MM.1S (cell line): ENCODE measurements at regions not wholly inside any gene's neighbourhood (a gene's known extent, or its start where the extent isn't known, plus 50 kb on each side); places are given as distances from the start of the nearest gene placed in this dataset.
"Not testable (repeated sequence)": the region's sequence is repeated elsewhere in the genome, so short reads cannot be mapped to it uniquely, and the experiment has no call there.

Experiments used
- DNase-seq: peaks from one replicate; pipeline ENCODE4 v3.0.0-alpha.2; 2015
- H2AFZ ChIP-seq: fragments of 300-600 bp; sonication (generic); 2 replicates; pipeline ENCODE4 v1.6.0; 2016; ENCODE audit warnings: antibody characterized with exemption, low read length
- H3F3A ChIP-seq: fragments of 300-600 bp; sonication (generic); 2 replicates; pipeline ENCODE4 v1.6.1; 2016; ENCODE audit warnings: mild to moderate bottlenecking, antibody characterized with exemption, low read length, moderate library complexity, mixed read lengths; ENCODE audit not compliant: insufficient read depth
- H3K27ac ChIP-seq: fragments of 300-600 bp; sonication (generic); 2 replicates; pipeline ENCODE4 v1.5.1; 2016; ENCODE audit warnings: mild to moderate bottlenecking, low read length
- H3K27me3 ChIP-seq: fragments of 300-600 bp; sonication (generic); replicated peaks from 2 replicates; pipeline ENCODE4 v1.6.0; 2016; ENCODE audit warnings: low read length; ENCODE audit not compliant: insufficient read depth
- H3K36me3 ChIP-seq: fragments of 300-600 bp; sonication (generic); replicated peaks from 2 replicates; pipeline ENCODE4 v1.6.1; 2016; ENCODE audit warnings: mild to moderate bottlenecking, low read length, mixed read lengths; ENCODE audit not compliant: insufficient read depth
- H3K4me1 ChIP-seq: fragments of 300-600 bp; sonication (generic); 2 replicates; pipeline ENCODE4 v1.6.1; 2016; ENCODE audit warnings: low read length, mixed read lengths
- H3K4me2 ChIP-seq: fragments of 300-600 bp; sonication (generic); 2 replicates; pipeline ENCODE4 v1.6.0; 2016; ENCODE audit warnings: low read depth, low read length
- H3K4me3 ChIP-seq: fragments of 300-600 bp; sonication (generic); 2 replicates; pipeline ENCODE4 v1.5.1; 2016; ENCODE audit warnings: low read length, mixed read lengths
- H3K79me2 ChIP-seq: fragments of 300-600 bp; sonication (generic); 2 replicates; pipeline ENCODE4 v1.6.1; 2016; ENCODE audit warnings: mixed run types, low read length, mixed read lengths
- H3K9ac ChIP-seq: fragments of 300-600 bp; sonication (generic); 2 replicates; pipeline ENCODE4 v1.6.1; 2016; ENCODE audit warnings: low read length, mixed read lengths
- H3K9me2 ChIP-seq: fragments of 300-600 bp; sonication (generic); replicated peaks from 2 replicates; pipeline ENCODE4 v1.6.1; 2016; ENCODE audit warnings: mild to moderate bottlenecking, low read length, mixed read lengths; ENCODE audit not compliant: insufficient read depth
- H3K9me3 ChIP-seq: fragments of 300-600 bp; sonication (generic); replicated peaks from 2 replicates; pipeline ENCODE4 v1.6.1; 2016; ENCODE audit warnings: mild to moderate bottlenecking, low read length, mixed read lengths; ENCODE audit not compliant: insufficient read depth
- H4K20me1 ChIP-seq: fragments of 300-600 bp; sonication (generic); 2 replicates; pipeline ENCODE4 v1.6.1; 2016; ENCODE audit warnings: mild to moderate bottlenecking, low read length, moderate library complexity, mixed read lengths; ENCODE audit not compliant: insufficient read depth
- CTCF ChIP-seq: fragments of 300-600 bp; sonication (generic); IDR thresholded peaks from 2 replicates; pipeline ENCODE4 v1.5.1; 2016; ENCODE audit warnings: antibody characterized with exemption, low read length, mixed read lengths
- EZH2 ChIP-seq: fragments of 300-600 bp; sonication (generic); optimal IDR thresholded peaks from 2 replicates; pipeline ENCODE3; 2017; ENCODE audit warnings: low read depth, mild to moderate bottlenecking, antibody characterized with exemption, low read length, mixed read lengths
- EZH2phosphoT487 ChIP-seq: fragments of 300-600 bp; sonication (generic); IDR thresholded peaks from 2 replicates; pipeline ENCODE4 v1.6.1; 2018; ENCODE audit warnings: antibody characterized with exemption, low read length

DNA sequence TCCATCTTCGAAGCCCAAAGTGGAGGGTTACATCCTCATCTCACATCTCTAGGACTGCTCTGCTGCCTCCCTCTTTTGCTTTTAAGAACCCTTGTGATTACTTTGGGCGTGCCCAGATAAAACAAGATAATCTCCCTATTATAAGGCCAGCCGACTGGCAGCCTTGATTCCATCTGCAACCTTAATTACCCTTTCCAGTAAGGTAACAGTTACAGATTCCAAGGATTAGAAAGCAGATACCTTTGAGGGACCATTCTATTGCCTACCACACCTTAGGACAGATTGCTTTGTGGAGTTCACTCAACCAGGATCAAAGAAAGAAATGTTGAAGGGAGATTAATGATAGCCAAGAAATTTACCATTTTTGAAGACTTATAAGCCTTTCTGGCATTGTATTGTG is 250.8 kb upstream of the ACVR2A start:
- H3K79me2 ChIP-seq = no peaks in the 10 kb centered on the region
- no peaks in the 10 kb centered on the region for H3K9me3 ChIP-seq
- H3K27me3 ChIP-seq = no peaks in the 10 kb centered on the region
- H3K4me2 ChIP-seq = no peak overlapping the region
- no peaks in the 10 kb centered on the region for H3K9me2 ChIP-seq
- no peak overlapping the region for H2AFZ ChIP-seq
- H3K4me3 ChIP-seq = no peak overlapping the region
- no peaks in the 10 kb centered on the region for H3F3A ChIP-seq
- DNase-seq = no peak
- TF ChIP-seq EZH2 = no peak
- TF ChIP-seq EZH2phosphoT487 = no peak
- no peak for TF ChIP-seq CTCF
- H4K20me1 ChIP-seq = no peaks in the 10 kb centered on the region
- H3K36me3 ChIP-seq = no peaks in the 10 kb centered on the region
- H3K9ac ChIP-seq = no peak overlapping the region
- no peak overlapping the region for H3K27ac ChIP-seq
- no peaks in the 10 kb centered on the region for H3K4me1 ChIP-seq

DNA sequence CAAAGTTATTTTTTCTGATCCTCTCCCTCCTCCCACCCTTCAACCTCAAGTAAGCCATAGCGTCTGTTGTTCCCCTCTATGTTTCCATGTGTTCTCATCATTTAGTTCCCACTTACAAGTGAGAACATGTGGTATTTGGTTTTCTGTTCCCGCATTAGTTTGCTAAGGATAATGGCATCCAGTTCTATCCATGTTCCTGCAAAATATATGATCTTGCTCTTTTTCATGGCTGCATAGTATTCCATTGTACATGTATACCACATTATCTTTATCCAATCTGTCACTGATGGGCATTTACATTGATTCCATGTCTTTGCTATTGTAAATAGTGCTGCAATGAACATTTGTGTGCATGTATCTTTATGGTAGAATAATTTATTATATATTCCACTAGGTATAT is 252.0 kb upstream of the ACVR2A start:
- H3K79me2 ChIP-seq, H3K36me3 ChIP-seq, H3F3A ChIP-seq, H3K4me1 ChIP-seq, DNase-seq, H3K27me3 ChIP-seq, H4K20me1 ChIP-seq, H3K27ac ChIP-seq, H3K4me2 ChIP-seq, H2AFZ ChIP-seq, H3K4me3 ChIP-seq, H3K9me3 ChIP-seq, H3K9me2 ChIP-seq, H3K9ac ChIP-seq: not testable (repeated sequence)

GRCh38 chr2:147589127-147589526 is 255.7 kb upstream of the ACVR2A start:
- no peak overlapping the region for H2AFZ ChIP-seq
- no peak overlapping the region for H3K4me3 ChIP-seq

DNA sequence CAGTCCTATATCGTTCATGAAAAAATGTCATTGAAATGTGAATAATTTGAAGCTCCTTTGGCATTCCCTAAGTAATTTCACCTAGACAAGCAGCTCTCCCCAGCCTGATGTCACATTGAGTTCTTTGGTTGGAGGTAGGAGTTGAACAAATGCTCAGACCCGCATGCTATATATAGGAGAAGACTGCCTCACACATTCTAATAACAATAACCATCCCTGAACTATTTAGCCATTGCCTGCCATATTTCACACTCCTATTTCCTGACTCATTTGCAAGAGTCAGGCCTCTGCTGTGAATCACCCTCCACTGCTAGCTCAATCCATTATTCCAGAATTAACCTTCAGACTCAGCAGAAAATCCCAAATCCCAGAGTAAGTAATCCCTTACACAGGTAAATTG is 256.6 kb upstream of the ACVR2A start:
- H3K27me3 ChIP-seq = no peaks in the 10 kb centered on the region
- H3K4me1 ChIP-seq = no peaks in the 10 kb centered on the region
- H3K9me2 ChIP-seq = no peaks in the 10 kb centered on the region
- H3K4me3 ChIP-seq = no peak overlapping the region
- no peaks in the 10 kb centered on the region for H4K20me1 ChIP-seq
- H2AFZ ChIP-seq = no peak overlapping the region
- TF ChIP-seq EZH2 = no peak
- TF ChIP-seq CTCF = no peak
- TF ChIP-seq EZH2phosphoT487 = no peak
- no peak overlapping the region for H3K9ac ChIP-seq
- no peaks in the 10 kb centered on the region for H3K36me3 ChIP-seq
- H3K79me2 ChIP-seq = no peaks in the 10 kb centered on the region
- no peak overlapping the region for H3K27ac ChIP-seq
- H3K9me3 ChIP-seq = no peaks in the 10 kb centered on the region
- no peaks in the 10 kb centered on the region for H3F3A ChIP-seq
- H3K4me2 ChIP-seq = no peak overlapping the region
- DNase-seq = no peak

More at GRCh38 chr2:147589127-147589526, 255.7 kb upstream of the ACVR2A start:
- no peaks in the 10 kb centered on the region for H3K79me2 ChIP-seq
- H3K9me3 ChIP-seq = no peaks in the 10 kb centered on the region
- no peaks in the 10 kb centered on the region for H3K27me3 ChIP-seq
- no peak overlapping the region for H3K4me2 ChIP-seq
- H3K4me1 ChIP-seq = no peaks in the 10 kb centered on the region
- H3F3A ChIP-seq = no peaks in the 10 kb centered on the region
- H3K27ac ChIP-seq = no peak overlapping the region
- H3K36me3 ChIP-seq = no peaks in the 10 kb centered on the region
- no peak for DNase-seq
- no peaks in the 10 kb centered on the region for H4K20me1 ChIP-seq
- no peaks in the 10 kb centered on the region for H3K9me2 ChIP-seq
- TF ChIP-seq CTCF = no peak
- no peak overlapping the region for H3K9ac ChIP-seq
